ENCODE measurements at regions not wholly inside any gene's neighbourhood (a gene's known extent, or its start where the extent isn't known, plus 50 kb on each side); places are given as distances from the start of the nearest gene placed in this dataset.

DNA sequence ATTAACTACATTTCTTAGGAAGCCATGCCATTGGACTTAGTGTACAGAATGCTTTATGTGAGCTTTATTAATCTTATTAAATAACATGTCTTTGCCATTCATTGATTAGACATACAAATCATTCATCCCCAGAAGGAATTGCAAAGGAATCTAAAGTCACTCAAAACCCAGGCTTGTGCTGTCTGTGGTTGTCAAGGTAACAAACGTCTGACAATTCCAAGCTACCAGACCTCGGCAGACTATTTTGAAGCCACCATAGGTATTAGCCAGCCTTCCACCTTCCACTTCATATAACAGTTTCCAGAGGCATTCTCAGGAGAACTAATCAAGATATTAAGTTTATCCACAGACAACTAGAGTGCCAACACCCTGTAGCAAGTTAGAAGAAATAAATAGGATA is 135.2 kb upstream of the TUSC1 start:
- TF ChIP-seq, protein P1, sequence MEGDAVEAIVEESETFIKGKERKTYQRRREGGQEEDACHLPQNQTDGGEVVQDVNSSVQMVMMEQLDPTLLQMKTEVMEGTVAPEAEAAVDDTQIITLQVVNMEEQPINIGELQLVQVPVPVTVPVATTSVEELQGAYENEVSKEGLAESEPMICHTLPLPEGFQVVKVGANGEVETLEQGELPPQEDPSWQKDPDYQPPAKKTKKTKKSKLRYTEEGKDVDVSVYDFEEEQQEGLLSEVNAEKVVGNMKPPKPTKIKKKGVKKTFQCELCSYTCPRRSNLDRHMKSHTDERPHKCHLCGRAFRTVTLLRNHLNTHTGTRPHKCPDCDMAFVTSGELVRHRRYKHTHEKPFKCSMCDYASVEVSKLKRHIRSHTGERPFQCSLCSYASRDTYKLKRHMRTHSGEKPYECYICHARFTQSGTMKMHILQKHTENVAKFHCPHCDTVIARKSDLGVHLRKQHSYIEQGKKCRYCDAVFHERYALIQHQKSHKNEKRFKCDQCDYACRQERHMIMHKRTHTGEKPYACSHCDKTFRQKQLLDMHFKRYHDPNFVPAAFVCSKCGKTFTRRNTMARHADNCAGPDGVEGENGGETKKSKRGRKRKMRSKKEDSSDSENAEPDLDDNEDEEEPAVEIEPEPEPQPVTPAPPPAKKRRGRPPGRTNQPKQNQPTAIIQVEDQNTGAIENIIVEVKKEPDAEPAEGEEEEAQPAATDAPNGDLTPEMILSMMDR (IDR thresholded peaks at IDR 0.05) = no peak
- TF ChIP-seq POLR2A (IDR thresholded peaks at IDR 0.05) = no peak

Data from lower leg skin (tissue), 3 donors.